GM10266 (cell line): ENCODE measurements at regions not wholly inside any gene's neighbourhood (a gene's known extent, or its start where the extent isn't known, plus 50 kb on each side); places are given as distances from the start of the nearest gene placed in this dataset.
"Not testable (repeated sequence)": the region's sequence is repeated elsewhere in the genome, so short reads cannot be mapped to it uniquely, and the experiment has no call there.

Experiments
- DNase-seq: peaks from one replicate; pipeline ENCODE4 v3.0.0; 2012; ENCODE audit errors: extremely low spot score
- CTCF ChIP-seq: IDR thresholded peaks from 2 replicates; pipeline ENCODE4 v1.5.1; 2012; ENCODE audit warnings: mild to moderate bottlenecking, low read depth; ENCODE audit not compliant: control insufficient read depth, insufficient read depth; ENCODE audit errors: missing control alignments

GRCh38 chr1:166721145-166721544, 118.1 kb upstream of the POGK start:
- no peak for TF ChIP-seq CTCF
- no peak for DNase-seq

- TF ChIP-seq CTCF: no peak
- DNase-seq: no peak
These were observed 108.9 kb upstream of the POGK start for GRCh38 chr1:166730299-166730888.

GRCh38 chr1:166738140-166738539, 101.1 kb upstream of the POGK start:
- no peak for TF ChIP-seq CTCF
- DNase-seq: no peak

- TF ChIP-seq CTCF: no peak
- no peak for DNase-seq
These were observed 100.4 kb upstream of the POGK start for GRCh38 chr1:166738873-166739272.

- no peak for DNase-seq
- no peak for TF ChIP-seq CTCF
These were observed 98.5 kb upstream of the POGK start for GRCh38 chr1:166740668-166741276.

- DNase-seq: no peak
- TF ChIP-seq CTCF: no peak
These were observed 76.0 kb upstream of the POGK start for GRCh38 chr1:166763318-166763717.

GRCh38 chr1:166766942-166767341, 72.3 kb upstream of the POGK start:
- no peak for TF ChIP-seq CTCF
- no peak for DNase-seq

- not testable (repeated sequence) for DNase-seq
These were observed 54.6 kb upstream of the POGK start for GRCh38 chr1:166784646-166785045.
